HPDE6-E6E7 (cell line): ENCODE measurements at regions not wholly inside any gene's neighbourhood (a gene's known extent, or its start where the extent isn't known, plus 50 kb on each side); places are given as distances from the start of the nearest gene placed in this dataset.
"Not testable (repeated sequence)": the region's sequence is repeated elsewhere in the genome, so short reads cannot be mapped to it uniquely, and the experiment has no call there.

ENCODE experiments used
- DNase-seq: peaks from one replicate; pipeline ENCODE4 v3.0.0; 2011; ENCODE audit warnings: missing footprints; ENCODE audit errors: extremely low spot score

DNA sequence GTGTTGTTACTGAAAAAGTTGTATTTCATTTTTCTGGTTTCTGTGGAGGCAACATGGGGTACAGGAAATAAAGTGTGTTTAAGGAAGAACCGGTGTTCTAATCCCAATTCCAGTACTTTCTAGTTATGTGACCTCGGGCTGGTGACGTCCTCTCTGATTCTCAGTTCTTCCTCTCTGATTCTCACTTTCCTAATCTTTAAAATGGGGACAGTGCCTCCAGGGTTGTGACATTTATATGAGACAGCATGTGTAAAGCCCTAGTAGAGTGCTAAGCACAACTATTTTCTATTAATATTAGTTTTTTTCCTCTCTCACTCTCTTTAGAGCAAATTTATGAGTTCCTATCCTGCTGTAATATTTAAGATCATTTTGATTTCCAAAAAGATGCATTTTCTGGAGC is 50.9 kb upstream of the PTPDC1 start:
- no peak for DNase-seq

DNA sequence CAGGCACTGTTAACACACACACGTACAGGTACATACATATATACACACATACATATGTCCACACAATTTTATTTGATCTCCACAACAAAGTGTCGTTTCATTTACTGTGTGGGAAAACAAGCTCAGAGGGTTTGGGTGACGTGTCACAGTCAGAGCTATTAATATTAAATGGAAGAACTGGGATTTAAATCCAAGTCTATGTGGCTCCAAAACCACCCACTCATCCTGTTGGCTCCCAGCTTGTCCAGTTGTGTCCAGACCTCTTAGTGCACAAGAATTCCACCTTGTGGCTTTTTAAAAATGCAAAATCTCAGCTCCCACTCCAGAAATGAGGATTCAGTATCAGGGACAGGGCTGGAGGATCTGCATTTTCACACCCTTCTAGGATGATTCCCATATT is 52.3 kb upstream of the PTPDC1 start:
- DNase-seq = no peak

DNA sequence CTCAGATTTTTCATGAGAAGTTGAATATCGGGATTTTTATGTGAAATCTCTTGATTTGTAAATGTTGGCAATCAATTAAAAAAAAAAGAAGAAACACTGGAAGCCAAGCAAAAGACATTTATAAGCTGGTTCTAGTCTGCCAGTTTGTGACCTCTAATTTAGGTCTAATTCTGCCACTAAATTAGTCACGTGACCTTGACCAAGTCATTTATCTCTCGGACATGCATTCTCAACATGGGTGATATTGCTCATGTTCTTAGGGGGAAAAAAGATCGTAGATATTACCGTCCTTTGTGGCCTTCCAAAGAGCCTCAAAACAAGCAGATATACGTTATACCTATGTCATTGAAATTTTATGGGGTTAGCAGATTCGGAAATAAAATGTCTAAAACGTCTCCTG is 52.9 kb upstream of the PTPDC1 start:
- DNase-seq = no peak

DNA sequence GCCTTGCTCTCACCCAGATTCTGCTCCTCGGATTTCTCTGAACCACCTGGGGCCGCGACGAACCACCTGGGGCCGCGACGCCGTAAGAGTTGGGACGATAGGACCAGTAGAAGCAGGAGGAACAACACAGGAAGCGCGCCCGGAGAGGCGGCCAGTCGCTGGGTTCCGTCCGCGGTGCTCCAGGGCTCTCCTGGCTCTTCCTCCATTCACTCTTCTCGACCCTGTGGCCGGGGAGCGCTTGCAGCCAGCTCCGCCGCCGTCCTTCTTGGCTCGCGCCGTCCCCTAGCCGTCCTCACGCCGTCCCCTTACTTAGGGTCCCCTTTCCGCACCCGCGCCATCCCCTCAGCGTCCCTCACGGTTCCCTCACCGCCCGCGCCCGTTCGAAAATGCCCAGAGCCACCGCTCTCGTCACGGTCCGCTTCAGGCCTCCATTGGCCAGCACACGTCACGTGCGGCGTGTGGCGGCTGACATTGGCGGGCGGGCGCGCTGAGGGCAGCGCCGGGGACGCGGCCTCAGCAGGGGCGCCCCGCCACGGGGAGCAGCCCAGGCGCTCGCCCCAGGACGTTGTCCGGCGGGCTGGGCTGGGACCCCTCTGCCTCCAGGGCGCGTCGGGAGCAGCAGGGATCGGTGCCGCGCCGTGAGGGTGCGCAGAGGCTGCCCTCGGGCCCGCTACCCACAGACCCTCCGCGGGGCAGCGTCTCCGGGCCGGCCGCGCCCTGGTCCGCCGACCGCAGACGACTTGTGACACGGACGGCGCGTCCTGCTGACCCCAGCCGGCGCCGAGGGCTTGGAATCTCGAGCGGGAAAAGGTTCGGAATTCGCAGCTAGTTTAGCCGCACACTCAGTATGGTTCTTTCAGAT is 53.7 kb upstream of the PTPDC1 start:
- peak; percentile 80 for DNase-seq

DNA sequence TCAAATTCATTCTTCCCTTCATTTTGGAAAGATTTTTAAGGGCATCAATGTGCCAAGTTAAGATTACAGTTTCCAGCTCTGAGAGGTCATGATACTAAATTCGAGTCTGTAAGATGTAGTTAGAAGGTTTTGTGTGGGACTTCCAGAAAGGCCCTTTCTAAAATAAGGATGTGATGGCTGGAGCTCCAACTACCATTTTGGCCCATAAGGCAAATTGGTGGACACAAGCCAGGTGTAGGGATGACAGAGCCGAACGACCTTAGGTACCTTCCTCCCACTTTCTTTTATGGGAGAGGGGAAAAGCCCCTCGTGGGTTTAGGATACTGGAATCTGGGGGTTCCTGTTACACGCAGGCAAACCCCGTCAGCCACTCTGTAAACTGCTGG is 54.3 kb upstream of the PTPDC1 start:
- no peak for DNase-seq

DNA sequence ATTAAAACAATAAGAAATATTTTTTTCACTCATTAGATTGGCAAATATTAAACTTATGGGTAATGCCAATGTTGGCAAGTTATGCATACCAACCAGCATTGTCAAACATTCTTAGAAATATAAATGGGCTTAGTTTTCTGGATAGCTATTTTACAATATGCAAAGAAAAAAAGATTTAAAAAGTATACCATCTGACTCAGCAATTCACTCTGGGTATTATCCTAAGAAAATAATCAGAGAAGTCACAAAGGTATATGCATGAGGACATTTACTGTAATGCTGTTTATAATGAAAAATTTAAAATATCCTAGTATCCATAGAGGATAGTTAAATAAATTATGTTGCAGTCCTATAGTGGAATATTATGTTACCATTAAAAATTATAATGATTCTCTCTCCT is 57.4 kb upstream of the PTPDC1 start:
- no peak for DNase-seq

DNA sequence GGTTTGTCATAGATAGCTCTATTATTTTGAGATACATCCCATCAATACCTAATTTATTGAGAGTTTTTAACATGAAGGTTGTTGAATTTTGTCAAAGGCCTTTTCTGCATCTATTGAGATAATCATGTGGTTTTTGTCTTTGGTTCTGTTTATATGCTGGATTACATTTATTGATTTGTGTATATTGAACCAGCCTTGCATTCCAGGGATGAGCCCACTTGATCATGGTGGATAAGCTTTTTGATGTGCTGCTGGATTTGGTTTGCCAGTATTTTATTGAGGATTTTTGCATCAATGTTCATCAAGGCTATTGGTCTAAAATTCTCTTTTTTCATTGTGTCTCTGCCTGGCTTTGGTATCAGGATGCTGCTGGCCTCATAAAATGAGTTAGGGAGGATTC is 61.8 kb upstream of the PTPDC1 start:
- DNase-seq = not testable (repeated sequence)

DNA sequence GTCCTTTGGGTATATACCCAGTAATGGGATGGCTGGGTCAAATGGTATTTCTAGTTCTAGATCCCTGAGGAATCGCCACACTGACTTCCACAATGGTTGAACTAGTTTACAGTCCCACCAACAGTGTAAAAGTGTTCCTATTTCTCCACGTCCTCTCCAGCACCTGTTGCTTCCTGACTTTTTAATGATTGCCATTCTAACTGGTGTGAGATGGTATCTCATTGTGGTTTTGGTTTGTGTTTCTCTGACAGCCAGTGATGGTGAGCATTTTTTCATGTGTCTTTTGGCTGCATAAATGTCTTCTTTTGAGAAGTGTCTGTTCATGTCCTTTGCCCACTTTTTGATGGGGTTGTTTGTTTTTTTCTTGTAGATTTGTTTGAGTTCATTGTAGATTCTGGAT is 63.4 kb upstream of the PTPDC1 start:
- not testable (repeated sequence) for DNase-seq

DNA sequence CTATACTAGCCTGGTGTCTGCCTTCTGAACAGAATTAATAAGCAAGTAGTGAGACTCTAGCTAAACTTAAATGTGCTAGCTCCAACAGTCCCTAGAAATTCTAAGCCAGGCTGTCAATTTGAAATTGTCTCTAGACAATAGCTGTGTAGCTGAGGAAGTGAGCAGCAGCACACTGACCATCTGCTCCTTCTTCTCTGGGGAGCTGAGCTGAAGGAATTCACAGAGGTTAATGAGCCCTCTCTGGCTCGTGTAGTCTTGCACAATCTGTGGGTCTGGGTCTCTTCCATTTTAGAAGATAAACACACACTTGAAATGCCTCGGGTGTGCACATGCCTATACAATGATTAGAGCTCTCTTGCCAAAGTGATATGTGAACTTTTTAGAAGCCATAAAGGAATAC is 63.5 kb upstream of the BARX1 start:
- no peak for DNase-seq

DNA sequence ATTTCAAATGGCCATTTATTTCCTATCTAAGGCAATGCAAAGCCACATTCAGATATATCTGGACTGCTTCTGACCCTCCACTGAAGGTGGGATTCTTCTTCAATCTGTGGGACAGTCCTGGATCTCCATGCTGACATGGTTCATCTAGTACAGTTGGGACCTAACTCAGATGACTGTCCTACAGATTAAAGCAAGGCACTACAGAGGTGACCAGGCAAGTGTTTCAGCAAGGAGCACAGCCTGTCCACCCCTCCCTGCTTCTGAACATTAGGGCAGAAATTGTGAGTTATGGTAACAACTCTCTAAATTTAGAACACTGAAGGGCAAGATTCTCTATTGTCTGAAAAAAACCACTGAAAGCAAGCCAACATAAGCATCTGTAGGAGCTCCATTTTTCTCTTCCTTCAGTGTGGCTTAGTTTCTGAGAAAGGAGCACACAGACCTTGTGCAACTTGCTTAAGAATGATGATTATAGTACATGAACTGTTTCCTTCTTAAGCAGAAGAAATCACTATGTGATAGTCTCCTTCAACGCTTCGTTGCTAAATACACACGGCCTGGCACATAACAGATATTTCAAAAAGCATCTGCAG is 62.9 kb upstream of the BARX1 start:
- DNase-seq = no peak

DNA sequence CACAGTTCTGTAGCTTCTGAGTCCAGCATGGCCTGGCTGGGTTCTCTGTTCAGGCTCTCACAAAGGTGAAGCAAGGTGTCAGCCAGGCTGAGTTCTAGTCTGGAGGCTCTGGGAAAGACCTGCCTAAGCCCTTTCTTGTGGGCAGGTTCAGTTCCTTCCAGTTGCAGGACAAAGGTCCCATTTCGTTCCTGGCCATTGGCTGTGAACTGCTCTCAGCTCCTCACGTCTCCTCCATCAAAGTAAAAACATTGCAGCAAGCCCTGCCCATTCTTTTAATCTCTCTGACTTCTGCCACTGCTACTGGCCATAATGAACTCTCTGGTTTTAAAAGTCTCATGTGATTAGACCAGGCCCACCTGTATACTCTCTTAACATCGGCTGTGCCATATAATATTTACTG is 61.6 kb upstream of the BARX1 start:
- no peak for DNase-seq

DNA sequence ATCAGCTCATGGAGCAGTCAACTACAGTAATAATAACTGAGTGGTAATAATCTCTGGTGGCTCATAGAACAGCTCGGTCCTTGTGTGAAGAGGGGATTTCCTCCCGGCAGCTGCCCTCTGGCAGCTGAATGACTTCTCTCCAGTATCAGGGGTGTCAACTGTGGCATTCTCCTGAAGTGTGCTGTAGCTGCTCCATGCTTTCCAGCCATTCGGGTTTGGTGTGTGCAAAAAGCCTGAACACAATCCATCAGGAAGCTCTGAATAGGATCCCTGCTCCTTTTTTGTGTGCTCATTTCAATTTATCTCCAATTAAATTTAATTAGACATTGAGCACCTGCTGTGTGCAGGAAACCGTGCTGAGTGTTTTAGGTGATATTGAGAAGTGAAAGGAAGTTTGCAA is 59.8 kb upstream of the BARX1 start:
- DNase-seq = no peak

DNA sequence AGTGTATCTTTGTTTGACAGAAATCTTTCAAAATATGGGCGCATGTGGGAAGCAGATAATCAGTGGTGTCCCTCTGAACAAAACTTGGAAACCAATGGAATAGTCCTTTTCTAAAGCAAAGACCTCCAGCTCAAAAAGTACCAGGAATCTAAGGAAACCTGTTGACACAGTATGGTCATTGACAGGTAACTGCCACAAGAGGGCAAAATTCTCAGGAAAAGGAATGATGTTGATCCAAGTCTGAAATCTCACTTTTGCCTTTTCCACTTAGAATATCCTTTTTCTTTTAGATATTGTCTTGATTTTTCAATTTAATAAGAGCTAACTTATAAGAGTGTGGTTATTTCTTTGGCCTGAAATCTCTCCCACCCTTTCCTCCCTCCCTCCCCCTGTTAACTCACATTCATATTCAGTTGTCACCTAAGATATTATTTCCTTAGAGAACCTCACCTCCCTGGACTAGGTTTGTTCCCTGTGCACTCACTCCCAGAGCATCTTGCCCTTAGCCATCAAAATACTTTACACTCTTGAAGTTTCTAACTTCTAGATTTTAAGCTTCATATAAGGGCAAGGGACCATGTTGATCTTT is 59.0 kb upstream of the BARX1 start:
- no peak for DNase-seq

DNA sequence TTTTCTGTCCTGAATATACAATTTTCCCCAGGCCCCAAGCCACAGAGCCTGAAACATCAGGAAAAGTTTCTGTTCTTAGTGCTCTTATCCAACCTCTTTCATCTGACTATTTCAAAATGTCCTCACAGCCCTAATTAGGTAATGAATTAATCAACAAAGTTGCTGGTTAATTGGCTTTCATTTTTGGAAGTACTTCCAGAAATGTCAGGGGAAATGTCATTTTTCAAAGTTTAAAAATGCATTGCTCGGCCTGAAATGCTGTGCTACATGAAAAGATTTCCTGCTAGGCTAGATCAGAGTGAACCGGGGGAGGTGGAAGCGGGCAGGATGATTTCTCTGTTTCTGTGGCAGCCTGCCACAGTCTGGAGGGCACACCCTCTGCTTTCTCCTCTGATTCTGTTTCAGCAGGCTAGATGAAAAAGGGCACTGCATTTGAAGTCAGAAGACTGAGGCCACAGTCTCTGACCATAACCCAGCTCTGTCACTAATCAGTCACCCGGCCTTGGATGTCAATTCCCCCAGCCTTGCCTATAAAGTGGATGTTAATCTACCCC is 55.9 kb upstream of the BARX1 start:
- no peak for DNase-seq

DNA sequence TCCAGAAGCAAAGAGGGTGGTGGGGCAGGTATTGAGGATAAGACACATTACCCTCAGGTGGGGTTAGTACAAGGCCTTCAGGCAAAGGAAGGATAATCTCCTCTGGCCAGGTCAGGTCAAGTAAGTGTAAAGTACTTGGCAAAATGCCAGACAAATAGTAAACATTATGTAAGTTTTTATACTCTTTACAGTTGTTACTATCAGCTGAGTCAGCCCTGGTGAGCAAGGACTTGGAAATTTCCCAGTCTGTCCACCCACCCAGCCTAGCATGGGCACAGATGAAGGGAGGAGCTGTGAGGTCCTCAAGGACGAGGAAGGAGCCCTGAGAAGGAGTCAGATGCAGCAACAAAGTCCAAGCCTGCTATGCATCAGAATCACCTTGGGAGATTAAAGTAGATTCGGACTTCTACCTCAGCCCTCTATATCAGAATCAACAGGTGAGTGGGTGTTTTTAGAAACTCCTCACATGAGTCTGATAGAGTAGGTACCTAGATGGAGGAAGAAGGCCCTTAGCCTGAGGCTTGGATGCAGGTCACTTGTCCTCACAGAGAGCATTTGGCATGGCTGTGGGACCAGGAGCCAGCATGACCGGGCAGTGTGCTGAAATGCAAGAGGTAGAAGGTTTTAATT is 50.2 kb upstream of the BARX1 start:
- DNase-seq = no peak
